Astrocyte (in vitro differentiated cells and primary cell): ENCODE measurements at regions not wholly inside any gene's neighbourhood (a gene's known extent, or its start where the extent isn't known, plus 50 kb on each side); places are given as distances from the start of the nearest gene placed in this dataset.

Source experiments
- DNase-seq: peaks from one replicate; pipeline ENCODE4 v3.0.0-alpha.2; 2010; ENCODE audit warnings: low read depth
- FAIRE-seq: peaks from 2 replicates; lab custom pipeline; 2011; peaks lifted over from hg19 to GRCh38; lab: Jason Lieb, UNC
- H2AFZ ChIP-seq: 2 replicates; pipeline ENCODE4 v1.6.0; 2012; ENCODE audit warnings: low read depth, low read length, inconsistent platforms
- H3K27ac ChIP-seq: 2 replicates; pipeline ENCODE4 v1.5.1; 2011; ENCODE audit warnings: low read depth, low read length, inconsistent platforms
- H3K27me3 ChIP-seq: 2 replicates; pipeline ENCODE4 v1.6.0; 2011; ENCODE audit warnings: low read length, inconsistent platforms; ENCODE audit not compliant: insufficient read depth
- H3K36me3 ChIP-seq: 2 replicates; pipeline ENCODE4 v1.5.1; 2011; ENCODE audit warnings: low read length, inconsistent platforms; ENCODE audit not compliant: insufficient read depth
- H3K4me1 ChIP-seq: 2 replicates; pipeline ENCODE4 v1.5.1; 2011; ENCODE audit warnings: low read length, inconsistent platforms; ENCODE audit not compliant: insufficient read depth
- H3K4me2 ChIP-seq: 2 replicates; pipeline ENCODE4 v1.6.0; 2012; ENCODE audit warnings: low read length, inconsistent platforms
- H3K4me3 ChIP-seq: 2 replicates; pipeline ENCODE4 v1.5.1; 2011; ENCODE audit warnings: low read depth, mild to moderate bottlenecking, low read length, inconsistent platforms; ENCODE audit not compliant: insufficient read depth
- H3K79me2 ChIP-seq: 2 replicates; pipeline ENCODE4 v1.6.0; 2012; ENCODE audit warnings: mild to moderate bottlenecking, low read length, inconsistent platforms; ENCODE audit not compliant: insufficient read depth
- H3K9ac ChIP-seq: 2 replicates; pipeline ENCODE4 v1.6.0; 2012; ENCODE audit warnings: mild to moderate bottlenecking, low read length, inconsistent platforms
- H3K9me3 ChIP-seq: 2 replicates; pipeline ENCODE4 v1.5.1; 2012; ENCODE audit warnings: low read depth, mild to moderate bottlenecking, low read length, inconsistent platforms; ENCODE audit not compliant: insufficient read depth
- H4K20me1 ChIP-seq: 2 replicates; pipeline ENCODE4 v1.6.0; 2012; ENCODE audit warnings: low read length, inconsistent platforms; ENCODE audit not compliant: insufficient read depth
- H3K27ac Mint-ChIP-seq: one replicate; pipeline ENCODE4 v1.8.0; 2021; ENCODE audit warnings: mild to moderate bottlenecking, mixed read lengths; ENCODE audit not compliant: unreplicated experiment
- H3K27me3 Mint-ChIP-seq: one replicate; pipeline ENCODE4 v1.8.0; 2021; ENCODE audit warnings: low read depth, mixed read lengths; ENCODE audit not compliant: unreplicated experiment
- H3K36me3 Mint-ChIP-seq: one replicate; pipeline ENCODE4 v1.8.0; 2021; ENCODE audit warnings: low read depth, mixed read lengths; ENCODE audit not compliant: unreplicated experiment
- H3K4me1 Mint-ChIP-seq: one replicate; pipeline ENCODE4 v1.8.0; 2021; ENCODE audit warnings: low read depth, mixed read lengths; ENCODE audit not compliant: unreplicated experiment
- H3K4me3 Mint-ChIP-seq: one replicate; pipeline ENCODE4 v1.8.0; 2021; ENCODE audit warnings: mild to moderate bottlenecking, moderate library complexity, mixed read lengths; ENCODE audit not compliant: unreplicated experiment
- H3K9me3 Mint-ChIP-seq: one replicate; pipeline ENCODE4 v1.8.0; 2021; ENCODE audit warnings: mild to moderate bottlenecking, mixed read lengths; ENCODE audit not compliant: unreplicated experiment
- EZH2 ChIP-seq: IDR thresholded peaks from 2 replicates; pipeline ENCODE4 v1.6.1; 2012; ENCODE audit warnings: mild to moderate bottlenecking, low read length, inconsistent platforms; ENCODE audit not compliant: insufficient read depth
- TF ChIP-seq, protein P1 (sequence below): IDR thresholded peaks from 2 replicates; pipeline ENCODE4 v1.5.1; 2011; ENCODE audit warnings: low read depth, mild to moderate bottlenecking, inconsistent platforms, low read length, moderate library complexity; ENCODE audit not compliant: insufficient read depth

DNA sequence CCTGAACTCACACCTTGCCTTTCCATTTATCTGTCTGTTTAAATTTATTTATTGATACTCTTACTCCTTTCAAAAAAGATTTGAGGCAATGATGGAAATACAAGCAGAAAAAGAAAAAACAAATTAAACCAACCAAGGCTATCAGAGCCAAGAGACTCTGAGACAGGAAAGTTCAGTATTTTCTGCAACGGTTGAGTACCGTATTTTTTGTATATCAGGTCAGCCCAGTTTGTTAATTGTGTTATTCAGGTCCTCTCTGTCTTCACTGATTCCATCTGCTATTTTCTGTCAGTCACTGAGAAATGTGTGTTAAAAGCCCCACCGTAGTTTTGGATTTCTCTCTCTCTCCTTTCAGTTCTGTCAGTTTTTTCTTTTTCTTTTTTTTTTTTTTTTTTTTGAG is 134.5 kb upstream of the SMIM23 start:
- Histone ChIP-seq H3K36me3 (no peaks in the 10 kb centered on the region), H3K9ac (no peak overlapping the region), H3K4me2 (no peak overlapping the region), H3K4me1 (peaks cover 19% of the 10 kb centered on the region), H3K4me3 (no peak overlapping the region), H3K27me3 (no peaks in the 10 kb centered on the region), H2AFZ (no peak overlapping the region), H3K27ac (no peak overlapping the region), H4K20me1 (no peaks in the 10 kb centered on the region), H3K9me3 (no peaks in the 10 kb centered on the region), H3K79me2 (no peaks in the 10 kb centered on the region)
- DNase-seq (no peak), FAIRE-seq (no peak)
- H3K27ac Mint-ChIP-seq: no peak overlapping the region
- no peaks in the 10 kb centered on the region for H3K36me3 Mint-ChIP-seq
- TF ChIP-seq EZH2: no peak
- TF ChIP-seq, protein P1, sequence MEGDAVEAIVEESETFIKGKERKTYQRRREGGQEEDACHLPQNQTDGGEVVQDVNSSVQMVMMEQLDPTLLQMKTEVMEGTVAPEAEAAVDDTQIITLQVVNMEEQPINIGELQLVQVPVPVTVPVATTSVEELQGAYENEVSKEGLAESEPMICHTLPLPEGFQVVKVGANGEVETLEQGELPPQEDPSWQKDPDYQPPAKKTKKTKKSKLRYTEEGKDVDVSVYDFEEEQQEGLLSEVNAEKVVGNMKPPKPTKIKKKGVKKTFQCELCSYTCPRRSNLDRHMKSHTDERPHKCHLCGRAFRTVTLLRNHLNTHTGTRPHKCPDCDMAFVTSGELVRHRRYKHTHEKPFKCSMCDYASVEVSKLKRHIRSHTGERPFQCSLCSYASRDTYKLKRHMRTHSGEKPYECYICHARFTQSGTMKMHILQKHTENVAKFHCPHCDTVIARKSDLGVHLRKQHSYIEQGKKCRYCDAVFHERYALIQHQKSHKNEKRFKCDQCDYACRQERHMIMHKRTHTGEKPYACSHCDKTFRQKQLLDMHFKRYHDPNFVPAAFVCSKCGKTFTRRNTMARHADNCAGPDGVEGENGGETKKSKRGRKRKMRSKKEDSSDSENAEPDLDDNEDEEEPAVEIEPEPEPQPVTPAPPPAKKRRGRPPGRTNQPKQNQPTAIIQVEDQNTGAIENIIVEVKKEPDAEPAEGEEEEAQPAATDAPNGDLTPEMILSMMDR: no peak
- peaks cover 37% of the 10 kb centered on the region for H3K4me1 Mint-ChIP-seq
- H3K27me3 Mint-ChIP-seq: peaks cover 2% of the 10 kb centered on the region
- no peak overlapping the region for H3K4me3 Mint-ChIP-seq
- H3K9me3 Mint-ChIP-seq: peaks cover 1% of the 10 kb centered on the region

DNA sequence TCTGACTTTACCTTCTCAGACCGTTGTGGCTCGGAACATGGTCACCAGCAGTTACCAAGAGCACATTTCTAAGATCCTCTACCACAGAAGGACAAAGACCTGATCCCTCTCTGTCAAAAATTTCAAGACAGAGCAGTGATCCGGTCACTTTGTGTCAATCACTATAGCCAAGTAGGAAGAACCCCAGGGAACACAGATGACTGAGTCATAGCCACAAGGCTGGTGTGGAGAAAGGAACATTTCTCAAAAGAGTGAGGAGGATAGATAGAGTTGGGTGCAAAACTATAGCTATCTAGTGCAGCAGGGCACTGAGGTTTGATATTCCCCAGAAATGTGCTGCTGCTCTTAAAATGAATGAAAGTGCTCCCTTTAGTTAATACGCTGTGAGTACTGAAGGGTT is 130.7 kb upstream of the SMIM23 start:
- H3K36me3 ChIP-seq: no peaks in the 10 kb centered on the region
- Mint-ChIP-seq H3K36me3 (no peaks in the 10 kb centered on the region), H3K4me1 (peaks cover 15% of the 10 kb centered on the region), H3K4me3 (no peak overlapping the region), H3K27me3 (no peaks in the 10 kb centered on the region), H3K27ac (no peak overlapping the region), H3K9me3 (no peaks in the 10 kb centered on the region)
- TF ChIP-seq, protein P1: no peak
- TF ChIP-seq EZH2: no peak
- H3K4me2 ChIP-seq: no peak overlapping the region
- H3K9ac ChIP-seq: no peak overlapping the region
- DNase-seq (no peak), FAIRE-seq (no peak)
- H3K79me2 ChIP-seq: no peaks in the 10 kb centered on the region
- H3K4me3 ChIP-seq: no peak overlapping the region
- H3K27ac ChIP-seq: no peak overlapping the region
- H2AFZ ChIP-seq: no peak overlapping the region
- no peaks in the 10 kb centered on the region for H3K4me1 ChIP-seq
- no peaks in the 10 kb centered on the region for H3K9me3 ChIP-seq
- H4K20me1 ChIP-seq: no peaks in the 10 kb centered on the region
- no peaks in the 10 kb centered on the region for H3K27me3 ChIP-seq

- Histone ChIP-seq H3K36me3 (no peaks in the 10 kb centered on the region), H3K4me1 (no peaks in the 10 kb centered on the region), H3K79me2 (no peaks in the 10 kb centered on the region), H3K4me3 (no peak overlapping the region), H2AFZ (no peak overlapping the region), H3K9me3 (no peaks in the 10 kb centered on the region), H3K4me2 (no peak overlapping the region), H3K9ac (no peak overlapping the region), H4K20me1 (no peaks in the 10 kb centered on the region), H3K27me3 (no peaks in the 10 kb centered on the region), H3K27ac (no peak overlapping the region)
- TF ChIP-seq, protein P1: no peak
- TF ChIP-seq EZH2: no peak
- Mint-ChIP-seq H3K27ac (no peak overlapping the region), H3K4me1 (peaks cover 5% of the 10 kb centered on the region), H3K36me3 (no peaks in the 10 kb centered on the region), H3K9me3 (no peaks in the 10 kb centered on the region), H3K27me3 (no peaks in the 10 kb centered on the region), H3K4me3 (no peak overlapping the region)
- FAIRE-seq (no peak), DNase-seq (no peak)
Measured at GRCh38 chr5:171657473-171657872, 128.1 kb upstream of the SMIM23 start.
